Mesenchymal stem cell (in vitro differentiated cells and primary cell): ENCODE measurements at regions not wholly inside any gene's neighbourhood (a gene's known extent, or its start where the extent isn't known, plus 50 kb on each side); places are given as distances from the start of the nearest gene placed in this dataset.

ENCODE experiments used
- DNase-seq: peaks from one replicate; pipeline ENCODE4 v3.0.0-alpha.2; 2013
- H2AFZ ChIP-seq: one replicate; pipeline ENCODE4 v1.6.1; 2013; ENCODE audit warnings: low read depth, mild to moderate bottlenecking, control low read depth, inconsistent platforms, low read length, moderate library complexity
- H2AK5ac ChIP-seq: 2 replicates; pipeline ENCODE4 v1.6.1; 2013; ENCODE audit warnings: low read length, moderate library complexity, mild to moderate bottlenecking, inconsistent platforms; ENCODE audit not compliant: severe bottlenecking
- H2BK120ac ChIP-seq: one replicate; pipeline ENCODE4 v1.6.1; 2013; ENCODE audit warnings: low read depth, mild to moderate bottlenecking, inconsistent platforms, low read length, moderate library complexity
- H2BK12ac ChIP-seq, 2 experiments: one replicate each; pipeline ENCODE4 v1.6.1; 2013; ENCODE audit warnings: inconsistent platforms in 2 of 2, low read length in 2 of 2, mild to moderate bottlenecking in 2 of 2, moderate library complexity in 2 of 2, control low read depth in 1 of 2
- H2BK15ac ChIP-seq: one replicate; pipeline ENCODE4 v1.6.1; 2013; ENCODE audit warnings: mild to moderate bottlenecking, low read depth, inconsistent platforms; ENCODE audit not compliant: poor library complexity, severe bottlenecking
- H2BK5ac ChIP-seq: 2 replicates; pipeline ENCODE4 v1.6.1; 2013; ENCODE audit warnings: low read depth, mild to moderate bottlenecking, low read length, control low read depth, inconsistent platforms; ENCODE audit not compliant: poor library complexity, severe bottlenecking
- H3K14ac ChIP-seq, 2 experiments: one replicate each; pipeline ENCODE4 v1.6.1; 2013; ENCODE audit warnings: inconsistent platforms in 2 of 2, low read length in 2 of 2, control low read depth in 1 of 2, mild to moderate bottlenecking in 1 of 2, moderate library complexity in 1 of 2
- H3K18ac ChIP-seq, 2 experiments: one replicate each; pipeline ENCODE4 v1.6.1; 2013; ENCODE audit warnings: inconsistent platforms in 2 of 2, low read length in 2 of 2, control low read depth in 1 of 2, low read depth in 1 of 2, mild to moderate bottlenecking in 1 of 2
- H3K23ac ChIP-seq, 2 experiments: one replicate each; pipeline ENCODE4 v1.6.1; 2013; ENCODE audit warnings: inconsistent platforms in 2 of 2, low read length in 2 of 2, mild to moderate bottlenecking in 2 of 2, moderate library complexity in 2 of 2, control low read depth in 1 of 2
- H3K27ac ChIP-seq: 2 replicates; pipeline ENCODE4 v1.5.1; 2013; ENCODE audit warnings: mild to moderate bottlenecking, moderate library complexity, low read length, control low read depth, inconsistent platforms; ENCODE audit not compliant: poor library complexity, severe bottlenecking
- H3K27me3 ChIP-seq, 2 experiments: 2 replicates each; pipeline versions ENCODE4 v1.6.1 to v1.7.0; 2013; ENCODE audit warnings: low read length in 2 of 2, mild to moderate bottlenecking in 2 of 2, moderate library complexity in 2 of 2, control low read depth in 1 of 2, inconsistent platforms in 1 of 2; ENCODE audit not compliant: control insufficient read depth in 1 of 2, insufficient read depth in 1 of 2
- H3K36me3 ChIP-seq, 2 experiments: 2 replicates each; pipeline versions ENCODE4 v1.6.1 to v1.7.0; 2013; ENCODE audit warnings: low read length in 2 of 2, control low read depth in 1 of 2, inconsistent platforms in 1 of 2, low read depth in 1 of 2, mild to moderate bottlenecking in 1 of 2; ENCODE audit not compliant: insufficient read depth in 2 of 2, control insufficient read depth in 1 of 2
- H3K4ac ChIP-seq, 2 experiments: one replicate each; pipeline ENCODE4 v1.6.1; 2013; ENCODE audit warnings: inconsistent platforms in 2 of 2, low read length in 2 of 2, mild to moderate bottlenecking in 2 of 2, moderate library complexity in 2 of 2, control low read depth in 1 of 2, low read depth in 1 of 2
- H3K4me1 ChIP-seq: 2 replicates; pipeline ENCODE4 v1.6.1; 2013; ENCODE audit warnings: low read depth, low read length, control low read depth; ENCODE audit not compliant: control insufficient read depth, insufficient read depth
- H3K4me2 ChIP-seq: 2 replicates; pipeline ENCODE4 v1.6.1; 2013; ENCODE audit warnings: low read length, mild to moderate bottlenecking, inconsistent platforms; ENCODE audit not compliant: poor library complexity, severe bottlenecking
- H3K4me3 ChIP-seq, 2 experiments: 2 replicates each; pipeline versions ENCODE4 v1.5.1 to v1.7.0; 2013; ENCODE audit warnings: low read length in 2 of 2, mild to moderate bottlenecking in 2 of 2, control low read depth in 1 of 2, low read depth in 1 of 2; ENCODE audit not compliant: insufficient read depth in 1 of 2
- H3K79me1 ChIP-seq: replicated peaks from 2 replicates; pipeline ENCODE4 v1.6.1; 2013; ENCODE audit warnings: mild to moderate bottlenecking, control low read depth, low read length, inconsistent platforms; ENCODE audit not compliant: poor library complexity, severe bottlenecking
- H3K9ac ChIP-seq: 2 replicates; pipeline ENCODE4 v1.7.0; 2013; ENCODE audit warnings: mild to moderate bottlenecking, low read length, moderate library complexity
- H3K9me3 ChIP-seq: 2 replicates; pipeline ENCODE4 v1.7.0; 2013; ENCODE audit warnings: mild to moderate bottlenecking, low read length; ENCODE audit not compliant: control insufficient read depth
- H4K8ac ChIP-seq: one replicate; pipeline ENCODE4 v1.6.1; 2013; ENCODE audit warnings: inconsistent platforms, mild to moderate bottlenecking, low read length, moderate library complexity
- H4K91ac ChIP-seq: one replicate; pipeline ENCODE4 v1.6.1; 2013; ENCODE audit warnings: mild to moderate bottlenecking, low read length, inconsistent platforms
- WGBS: methylation state at CpG from one replicate; pipeline ENCODE4 v1.1.7; 2013; ENCODE audit warnings: mixed read lengths; 5-methylcytosine and 5-hydroxymethylcytosine counted together

DNA sequence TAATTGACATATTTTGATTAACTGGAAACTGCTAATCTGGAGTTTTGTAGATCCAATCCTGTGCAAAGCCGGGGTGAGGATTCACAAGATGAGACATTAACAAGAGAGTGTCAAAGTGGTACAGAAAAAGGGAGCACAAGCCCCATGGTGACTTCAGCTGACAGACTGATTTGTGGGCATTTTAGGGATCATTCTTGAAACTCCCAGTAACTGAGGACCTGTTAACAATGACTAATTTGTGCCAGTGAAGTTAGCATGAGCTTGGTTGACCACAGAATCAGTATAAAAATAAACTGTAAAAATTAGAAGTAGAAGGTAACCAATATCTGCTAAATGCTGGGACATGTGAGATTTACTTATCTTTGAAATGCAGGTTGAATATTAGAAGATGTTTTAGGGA is 1578.3 kb downstream of the EFNA5 start:
- Histone ChIP-seq H4K8ac (no peak overlapping the region), H2BK12ac (no peak overlapping the region), H3K9me3 (no peaks in the 10 kb centered on the region), H3K4me3 (no peak overlapping the region), H3K9ac (no peak overlapping the region), H3K36me3 (no peaks in the 10 kb centered on the region), H3K4ac (no peak overlapping the region), H3K79me1 (no peaks in the 10 kb centered on the region), H3K27me3 (no peaks in the 10 kb centered on the region), H2AFZ (no peak overlapping the region), H3K18ac (no peak overlapping the region), H2AK5ac (no peak overlapping the region), H3K4me1 (no peaks in the 10 kb centered on the region), H3K14ac (no peak overlapping the region), H2BK5ac (no peak overlapping the region), H2BK120ac (no peak overlapping the region), H3K4me2 (no peak overlapping the region), H2BK15ac (no peak overlapping the region), H4K91ac (no peak overlapping the region), H3K23ac (no peak overlapping the region), H3K27ac (no peak overlapping the region)
- no peak for DNase-seq
- WGBS = 86% methylated on average over 1 of the region's 1 CpG

DNA sequence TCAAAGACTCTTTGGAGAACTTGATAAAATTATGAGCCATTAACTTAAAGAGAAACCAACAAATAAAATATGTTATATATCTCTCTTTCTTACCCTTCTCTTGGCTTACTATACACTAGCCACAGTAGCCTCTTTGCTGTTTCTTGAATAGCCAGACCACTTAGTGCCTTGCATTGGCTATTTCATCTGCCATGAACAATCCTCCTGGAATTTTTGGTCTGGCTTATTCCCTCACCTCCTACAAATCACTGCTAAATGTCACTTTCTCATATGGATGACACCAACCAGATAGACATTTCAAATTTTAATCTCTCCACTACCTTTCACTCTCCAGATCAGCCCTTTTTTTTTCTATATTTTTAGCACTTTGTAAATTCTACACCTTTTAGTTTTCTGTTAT is 1581.7 kb downstream of the EFNA5 start:
- Histone ChIP-seq H2BK5ac (no peak overlapping the region), H2AFZ (no peak overlapping the region), H3K36me3 (no peaks in the 10 kb centered on the region), H2BK12ac (no peak overlapping the region), H2BK15ac (no peak overlapping the region), H3K4me1 (no peaks in the 10 kb centered on the region), H4K8ac (no peak overlapping the region), H4K91ac (no peak overlapping the region), H3K79me1 (no peaks in the 10 kb centered on the region), H3K4me2 (no peak overlapping the region), H3K23ac (no peak overlapping the region), H3K14ac (no peak overlapping the region), H2AK5ac (no peak overlapping the region), H3K4me3 (no peak overlapping the region), H3K27me3 (no peaks in the 10 kb centered on the region), H3K9me3 (no peaks in the 10 kb centered on the region), H3K18ac (no peak overlapping the region), H3K27ac (no peak overlapping the region), H3K9ac (no peak overlapping the region), H2BK120ac (no peak overlapping the region), H3K4ac (no peak overlapping the region)
- no peak for DNase-seq

DNA sequence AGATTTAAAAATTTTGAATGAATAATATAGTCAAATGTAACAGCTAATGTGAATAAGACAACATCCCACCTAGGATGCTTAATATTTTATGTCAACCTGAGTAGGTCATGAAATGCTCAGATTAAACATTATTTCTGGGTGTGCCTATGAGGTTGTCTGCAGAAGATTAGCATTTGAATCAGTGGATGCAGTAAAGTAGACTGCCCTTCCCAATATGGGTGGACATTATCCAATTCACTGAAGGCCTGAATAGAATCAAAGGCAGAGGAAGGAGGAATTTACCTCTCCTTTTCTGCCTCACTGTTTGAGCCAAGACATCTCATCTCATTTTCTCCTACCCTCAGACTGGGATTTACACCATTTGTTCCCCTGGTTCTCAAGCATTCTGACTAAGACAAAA is 1582.3 kb downstream of the EFNA5 start:
- Histone ChIP-seq H3K4me1 (no peaks in the 10 kb centered on the region), H3K4me3 (no peak overlapping the region), H3K14ac (no peak overlapping the region), H3K4ac (no peak overlapping the region), H2BK15ac (no peak overlapping the region), H3K27me3 (no peaks in the 10 kb centered on the region), H2BK5ac (no peak overlapping the region), H3K27ac (no peak overlapping the region), H3K9me3 (no peaks in the 10 kb centered on the region), H3K18ac (no peak overlapping the region), H3K23ac (no peak overlapping the region), H2BK12ac (no peak overlapping the region), H3K9ac (no peak overlapping the region), H3K36me3 (no peaks in the 10 kb centered on the region), H2AFZ (no peak overlapping the region), H4K8ac (no peak overlapping the region), H2BK120ac (no peak overlapping the region), H3K79me1 (no peaks in the 10 kb centered on the region), H2AK5ac (no peak overlapping the region), H3K4me2 (no peak overlapping the region), H4K91ac (no peak overlapping the region)
- DNase-seq = no peak

DNA sequence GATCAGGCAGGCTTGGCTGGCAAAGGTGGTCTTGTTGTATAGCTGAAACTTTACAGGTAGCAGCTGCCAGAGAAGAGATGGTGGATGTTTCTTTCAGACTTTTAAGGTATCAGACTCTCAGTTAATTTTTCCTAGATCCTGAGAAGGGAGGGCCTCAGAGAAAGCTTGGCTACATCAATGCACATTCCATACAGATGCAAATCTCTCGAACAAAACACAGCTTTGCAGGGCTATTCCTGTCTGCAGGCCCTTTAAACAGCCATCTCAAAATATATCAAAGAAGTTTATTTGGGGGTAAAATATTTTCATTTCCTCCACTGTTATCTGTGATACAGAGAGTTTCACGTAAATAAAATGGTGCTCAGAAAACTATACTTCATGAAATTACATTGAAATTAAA is 1584.4 kb downstream of the EFNA5 start:
- no peaks in the 10 kb centered on the region for H3K27me3 ChIP-seq
- H3K79me1 ChIP-seq = no peaks in the 10 kb centered on the region
- H2BK120ac ChIP-seq = no peak overlapping the region
- no peak overlapping the region for H3K9ac ChIP-seq
- no peak overlapping the region for H3K4me2 ChIP-seq
- no peak overlapping the region for H3K23ac ChIP-seq
- H3K27ac ChIP-seq = no peak overlapping the region
- H3K18ac ChIP-seq = no peak overlapping the region
- no peak overlapping the region for H3K4ac ChIP-seq
- H4K8ac ChIP-seq = no peak overlapping the region
- H2AFZ ChIP-seq = no peak overlapping the region
- DNase-seq = no peak
- H3K36me3 ChIP-seq = no peaks in the 10 kb centered on the region
- no peak overlapping the region for H3K4me3 ChIP-seq
- no peak overlapping the region for H2BK5ac ChIP-seq
- no peaks in the 10 kb centered on the region for H3K9me3 ChIP-seq
- no peak overlapping the region for H4K91ac ChIP-seq
- no peak overlapping the region for H2BK15ac ChIP-seq
- H3K14ac ChIP-seq = no peak overlapping the region
- H2BK12ac ChIP-seq = no peak overlapping the region
- no peaks in the 10 kb centered on the region for H3K4me1 ChIP-seq
- no peak overlapping the region for H2AK5ac ChIP-seq
- WGBS = no CpG with 5 or more reads among the region's 2 CpGs
